ENCODE measurements at regions not wholly inside any gene's neighbourhood (a gene's known extent, or its start where the extent isn't known, plus 50 kb on each side); places are given as distances from the start of the nearest gene placed in this dataset.

- TF ChIP-seq CTCF (IDR thresholded peaks at IDR 0.05; ENCODE audit: insufficient read depth, low read length): no peak
- TF ChIP-seq GABPA (IDR thresholded peaks at IDR 0.05; ENCODE audit: low read depth): no peak
- no peak for TF ChIP-seq POLR2AphosphoS5 (IDR thresholded peaks at IDR 0.05; ENCODE audit: low read depth)
- TF ChIP-seq REST (IDR thresholded peaks at IDR 0.05; ENCODE audit: insufficient replicate concordance, low read depth): no peak
Measured at GRCh38 chr14:76939015-76939742, 89.3 kb downstream of the IRF2BPL start.
